B cell (primary cell): ENCODE measurements at regions not wholly inside any gene's neighbourhood (a gene's known extent, or its start where the extent isn't known, plus 50 kb on each side); places are given as distances from the start of the nearest gene placed in this dataset.

Experiments used
- ATAC-seq: fragments of 200-7000 bp; cut with Tn5 transposase; one replicate; pipeline ENCODE4 v1.10.0; 2021; ENCODE audit warnings: low read depth, mild to moderate bottlenecking, moderate number of reproducible peaks, moderate library complexity
- CTCF ChIA-PET: fragments of 350-600 bp; sonication (Branson Sonifier 250); formaldehyde crosslinking; loops from one replicate; lab custom pipeline; 2021; ENCODE audit warnings: antibody characterized with exemption, inconsistent platforms; lab: Charles Lee
- POLR2A ChIA-PET: fragments of 350-600 bp; sonication (Branson Sonifier 250); formaldehyde crosslinking; loops from one replicate; lab custom pipeline; 2021; ENCODE audit warnings: antibody characterized with exemption; lab: Charles Lee
- DNase-seq: peaks from one replicate; pipeline ENCODE4 v3.0.0; 2013
- H2AFZ ChIP-seq: 2 replicates; pipeline ENCODE4 v1.6.1; 2012; ENCODE audit warnings: mild to moderate bottlenecking, low read depth, low read length; ENCODE audit not compliant: insufficient read depth, poor library complexity, severe bottlenecking
- H3K27ac ChIP-seq, 2 donors: 1 replicate in 1 of 2; 2 replicates in 1 of 2; pipeline ENCODE4 v1.5.1; 2012 to 2013; ENCODE audit warnings: low read length in 2 of 2, mild to moderate bottlenecking in 2 of 2, moderate library complexity in 1 of 2
- H3K27me3 ChIP-seq, 4 experiments: fragments of 200-600 bp in 1 of 4; sonication (generic) in 1 of 4; replicated peaks in 1 of 4; 1 replicate in 2 of 4; 2 replicates in 2 of 4; pipeline versions ENCODE4 v1.6.1 to v1.7.0; 2013 to 2016; ENCODE audit warnings: low read length in 3 of 4, mild to moderate bottlenecking in 2 of 4, mixed read lengths in 1 of 4, moderate library complexity in 1 of 4; ENCODE audit not compliant: insufficient read depth in 4 of 4, control insufficient read depth in 3 of 4; ENCODE audit errors: control extremely low read depth in 1 of 4
- H3K36me3 ChIP-seq, 2 experiments: replicated peaks in 1 of 2; 1 replicate in 1 of 2; 2 replicates in 1 of 2; pipeline versions ENCODE4 v1.6.1 to v1.7.1; 2013; ENCODE audit warnings: low read length in 1 of 2; ENCODE audit not compliant: insufficient read depth in 2 of 2, control insufficient read depth in 1 of 2; ENCODE audit errors: control extremely low read depth in 1 of 2, extremely low read depth in 1 of 2
- H3K4me1 ChIP-seq, 2 donors: fragments of 200-600 bp in 1 of 2; sonication (generic) in 1 of 2; 1 replicate in 1 of 2; 2 replicates in 1 of 2; pipeline versions ENCODE4 v1.5.1 to v1.6.1; 2013 to 2017; ENCODE audit warnings: low read length in 2 of 2; ENCODE audit not compliant: control insufficient read depth in 2 of 2, insufficient read depth in 2 of 2
- H3K4me2 ChIP-seq: replicated peaks from 2 replicates; pipeline ENCODE3; 2012; ENCODE audit warnings: mild to moderate bottlenecking, low read depth, low read length; ENCODE audit not compliant: poor library complexity, severe bottlenecking
- H3K4me3 ChIP-seq, 5 experiments: fragments of 200-600 bp in 1 of 5; sonication (generic) in 1 of 5; 1 replicate in 3 of 5; 2 replicates in 2 of 5; pipeline versions ENCODE4 v1.5.1 to v1.7.0; 2011 to 2016; ENCODE audit warnings: low read length in 4 of 5, mild to moderate bottlenecking in 4 of 5, low read depth in 2 of 5, control low read depth in 1 of 5, moderate library complexity in 1 of 5; ENCODE audit not compliant: insufficient read depth in 1 of 5; ENCODE audit errors: control extremely low read depth in 1 of 5, extremely low read depth in 1 of 5
- H3K79me2 ChIP-seq: fragments of 200-600 bp; sonication (generic); one replicate; pipeline ENCODE4 v1.6.0; 2016; ENCODE audit warnings: low read length; ENCODE audit not compliant: control insufficient read depth, insufficient read depth
- H3K9ac ChIP-seq: fragments of 200-600 bp; sonication (generic); 2 replicates; pipeline ENCODE4 v1.6.1; 2017; ENCODE audit warnings: mild to moderate bottlenecking, low read length, moderate library complexity
- H3K9me3 ChIP-seq, 3 donors: one replicate each; pipeline versions ENCODE4 v1.6.1 to v1.7.1; 2013; ENCODE audit warnings: low read length in 2 of 3; ENCODE audit not compliant: control insufficient read depth in 2 of 3, insufficient read depth in 1 of 3; ENCODE audit errors: control extremely low read depth in 1 of 3
- H4K20me1 ChIP-seq: 2 replicates; pipeline ENCODE4 v1.6.0; 2012; ENCODE audit warnings: mild to moderate bottlenecking, low read length; ENCODE audit not compliant: insufficient read depth, control insufficient read depth, poor library complexity, severe bottlenecking
- H3K27ac Mint-ChIP-seq: one replicate; pipeline ENCODE4 v1.8.0; 2021; ENCODE audit warnings: mixed read lengths
- H3K27me3 Mint-ChIP-seq: one replicate; pipeline ENCODE4 v1.8.0; 2021; ENCODE audit warnings: mixed read lengths
- H3K4me1 Mint-ChIP-seq: one replicate; pipeline ENCODE4 v1.8.0; 2021; ENCODE audit warnings: mixed read lengths
- H3K4me3 Mint-ChIP-seq: one replicate; pipeline ENCODE4 v1.8.0; 2021; ENCODE audit warnings: mixed read lengths
- H3K9me3 Mint-ChIP-seq: one replicate; pipeline ENCODE4 v1.8.0; 2022; ENCODE audit warnings: mixed read lengths; ENCODE audit not compliant: insufficient read depth
- EZH2 ChIP-seq: IDR thresholded peaks from 2 replicates; pipeline ENCODE4 v1.6.1; 2012; ENCODE audit warnings: borderline replicate concordance, low read depth, mild to moderate bottlenecking, moderate library complexity, low read length; ENCODE audit not compliant: insufficient read depth, poor library complexity, severe bottlenecking
- WGBS: methylation state at CpG from one replicate; pipeline ENCODE4 v1.1.5; 2013; ENCODE audit warnings: missing lambda C conversion rate; ENCODE audit not compliant: insufficient coverage; 5-methylcytosine and 5-hydroxymethylcytosine counted together
- intact Hi-C: fragments of 100-400 bp; cut with micrococcal nuclease; formaldehyde crosslinking; loops from one replicate; pipeline ENCODE4 v1.10.0; 2022
- TF ChIP-seq, protein P1 (sequence below): fragments of 200-600 bp; IDR thresholded peaks from one replicate; pipeline ENCODE4 v1.8.0; 2022; ENCODE audit warnings: antibody characterized with exemption, mild to moderate bottlenecking

DNA sequence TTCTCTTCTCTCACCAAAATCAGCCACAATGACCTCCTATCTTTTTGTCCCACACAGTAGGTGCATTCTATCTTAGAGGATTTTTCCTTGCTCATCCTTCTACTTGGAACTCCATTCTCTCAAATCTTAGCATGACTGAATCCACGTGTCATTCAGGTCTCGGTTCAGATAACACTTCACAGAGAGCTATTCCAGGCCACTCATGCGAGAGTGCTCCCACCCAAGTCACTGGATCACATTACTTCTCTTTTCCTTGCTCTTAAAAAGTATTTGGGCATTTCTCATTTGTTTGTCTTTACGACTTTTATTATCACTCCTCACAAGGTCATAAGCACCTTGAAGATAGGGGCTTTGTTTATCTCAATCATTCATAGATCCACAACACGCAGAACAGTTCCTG is 647.5 kb upstream of the TENM3 start:
- Histone ChIP-seq H4K20me1 (no peaks in the 10 kb centered on the region), H3K27me3 (no peaks in the 10 kb centered on the region), H3K4me3 (no peak overlapping the region), H3K4me1 (no peaks in the 10 kb centered on the region), H3K9ac (no peak overlapping the region), H2AFZ (no peak overlapping the region), H3K4me2 (no peak overlapping the region), H3K27ac (no peak overlapping the region), H3K36me3 (no peaks in the 10 kb centered on the region), H3K79me2 (no peaks in the 10 kb centered on the region), H3K9me3 (no peaks in the 10 kb centered on the region)
- Mint-ChIP-seq H3K27ac (no peak overlapping the region), H3K9me3 (no peaks in the 10 kb centered on the region), H3K4me3 (no peak overlapping the region), H3K27me3 (no peaks in the 10 kb centered on the region), H3K4me1 (no peaks in the 10 kb centered on the region)
- ChIA-PET CTCF (no interaction called here), POLR2A (no interaction called here)
- 86% methylated on average over 3 of the region's 5 CpGs for WGBS
- intact Hi-C loops: no loop called here
- no peak for ATAC-seq
- TF ChIP-seq EZH2: no peak
- TF ChIP-seq, protein P1, sequence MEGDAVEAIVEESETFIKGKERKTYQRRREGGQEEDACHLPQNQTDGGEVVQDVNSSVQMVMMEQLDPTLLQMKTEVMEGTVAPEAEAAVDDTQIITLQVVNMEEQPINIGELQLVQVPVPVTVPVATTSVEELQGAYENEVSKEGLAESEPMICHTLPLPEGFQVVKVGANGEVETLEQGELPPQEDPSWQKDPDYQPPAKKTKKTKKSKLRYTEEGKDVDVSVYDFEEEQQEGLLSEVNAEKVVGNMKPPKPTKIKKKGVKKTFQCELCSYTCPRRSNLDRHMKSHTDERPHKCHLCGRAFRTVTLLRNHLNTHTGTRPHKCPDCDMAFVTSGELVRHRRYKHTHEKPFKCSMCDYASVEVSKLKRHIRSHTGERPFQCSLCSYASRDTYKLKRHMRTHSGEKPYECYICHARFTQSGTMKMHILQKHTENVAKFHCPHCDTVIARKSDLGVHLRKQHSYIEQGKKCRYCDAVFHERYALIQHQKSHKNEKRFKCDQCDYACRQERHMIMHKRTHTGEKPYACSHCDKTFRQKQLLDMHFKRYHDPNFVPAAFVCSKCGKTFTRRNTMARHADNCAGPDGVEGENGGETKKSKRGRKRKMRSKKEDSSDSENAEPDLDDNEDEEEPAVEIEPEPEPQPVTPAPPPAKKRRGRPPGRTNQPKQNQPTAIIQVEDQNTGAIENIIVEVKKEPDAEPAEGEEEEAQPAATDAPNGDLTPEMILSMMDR: no peak
- DNase-seq: no peak

DNA sequence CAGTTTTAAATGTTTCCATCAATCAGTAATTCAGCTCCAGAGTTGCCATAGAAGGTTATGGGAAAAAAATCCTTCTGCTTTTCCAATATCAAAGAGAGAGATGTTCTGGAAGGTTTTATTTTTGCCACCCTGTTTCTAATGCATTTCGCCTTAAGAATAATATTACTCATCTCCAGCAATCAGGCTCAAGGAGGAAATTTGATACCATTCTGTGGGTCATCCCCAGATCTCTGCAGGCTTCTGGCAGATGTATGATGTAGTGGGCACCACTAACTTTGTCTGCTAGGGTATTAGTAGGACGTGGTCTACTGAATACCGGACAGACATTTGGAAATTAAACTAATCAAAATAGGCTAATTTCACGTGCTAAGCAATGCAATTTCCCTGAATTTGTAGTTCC is 645.4 kb upstream of the TENM3 start:
- Histone ChIP-seq H2AFZ (no peak overlapping the region), H3K4me1 (no peaks in the 10 kb centered on the region), H3K9ac (no peak overlapping the region), H4K20me1 (no peaks in the 10 kb centered on the region), H3K79me2 (no peaks in the 10 kb centered on the region), H3K4me2 (no peak overlapping the region), H3K36me3 (no peaks in the 10 kb centered on the region), H3K4me3 (no peak overlapping the region), H3K27ac (no peak overlapping the region), H3K9me3 (no peaks in the 10 kb centered on the region), H3K27me3 (no peaks in the 10 kb centered on the region)
- intact Hi-C loops: no loop called here
- Mint-ChIP-seq H3K4me3 (no peak overlapping the region), H3K9me3 (no peaks in the 10 kb centered on the region), H3K27me3 (no peaks in the 10 kb centered on the region), H3K27ac (no peak overlapping the region), H3K4me1 (no peaks in the 10 kb centered on the region)
- ATAC-seq (no peak), DNase-seq (no peak)
- POLR2A ChIA-PET: no interaction called here
- TF ChIP-seq, protein P1: no peak
- no peak for TF ChIP-seq EZH2
- WGBS: no CpG with 5 or more reads among the region's 4 CpGs
- CTCF ChIA-PET: no interaction called here
